A673 (cell line): ENCODE measurements at regions not wholly inside any gene's neighbourhood (a gene's known extent, or its start where the extent isn't known, plus 50 kb on each side); places are given as distances from the start of the nearest gene placed in this dataset.

Experiments used
- CTCF ChIP-seq: fragments of 300-800, 200-600 bp; sonication (generic); conservative IDR thresholded peaks from 2 replicates; pipeline ENCODE4 v1.5.1; 2017; ENCODE audit warnings: low read depth, mild to moderate bottlenecking, antibody characterized with exemption, low read length, moderate library complexity, mixed read lengths
- EZH2 ChIP-seq: fragments of 200-600 bp; sonication (generic); IDR thresholded peaks from 2 replicates; pipeline ENCODE4 v1.6.1; 2017; ENCODE audit warnings: borderline replicate concordance, low read depth, mild to moderate bottlenecking, mixed read lengths, antibody characterized with exemption, low read length; ENCODE audit not compliant: poor library complexity, severe bottlenecking

GRCh38 chr5:2877522-2877921 is 126.0 kb upstream of the IRX2 start:
- no peak for TF ChIP-seq CTCF
- no peak for TF ChIP-seq EZH2
